ENCODE measurements at regions not wholly inside any gene's neighbourhood (a gene's known extent, or its start where the extent isn't known, plus 50 kb on each side); places are given as distances from the start of the nearest gene placed in this dataset.

DNA sequence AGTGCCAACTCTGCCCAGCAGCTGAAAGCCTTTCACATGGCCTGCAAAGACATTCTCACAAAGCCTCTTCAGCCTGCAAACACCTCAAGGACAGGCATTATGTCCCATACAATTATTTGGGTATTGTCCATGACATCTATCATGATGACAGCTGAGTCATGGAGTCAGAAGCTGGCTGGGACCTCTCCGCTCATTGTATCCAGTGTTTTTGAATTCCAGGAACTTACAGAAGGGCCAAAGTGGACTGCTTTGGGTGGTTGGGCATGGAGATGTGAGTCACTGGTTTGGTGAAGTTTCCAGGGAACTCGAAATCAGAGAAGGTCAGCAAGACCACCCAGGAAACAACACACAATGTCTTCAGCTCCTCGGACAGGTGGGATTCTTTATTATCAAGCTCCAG lies 188.6 kb upstream of the CCL2 start:
- TF ChIP-seq POLR2A (IDR thresholded peaks at IDR 0.05), result no peak
- TF ChIP-seq, protein P1, sequence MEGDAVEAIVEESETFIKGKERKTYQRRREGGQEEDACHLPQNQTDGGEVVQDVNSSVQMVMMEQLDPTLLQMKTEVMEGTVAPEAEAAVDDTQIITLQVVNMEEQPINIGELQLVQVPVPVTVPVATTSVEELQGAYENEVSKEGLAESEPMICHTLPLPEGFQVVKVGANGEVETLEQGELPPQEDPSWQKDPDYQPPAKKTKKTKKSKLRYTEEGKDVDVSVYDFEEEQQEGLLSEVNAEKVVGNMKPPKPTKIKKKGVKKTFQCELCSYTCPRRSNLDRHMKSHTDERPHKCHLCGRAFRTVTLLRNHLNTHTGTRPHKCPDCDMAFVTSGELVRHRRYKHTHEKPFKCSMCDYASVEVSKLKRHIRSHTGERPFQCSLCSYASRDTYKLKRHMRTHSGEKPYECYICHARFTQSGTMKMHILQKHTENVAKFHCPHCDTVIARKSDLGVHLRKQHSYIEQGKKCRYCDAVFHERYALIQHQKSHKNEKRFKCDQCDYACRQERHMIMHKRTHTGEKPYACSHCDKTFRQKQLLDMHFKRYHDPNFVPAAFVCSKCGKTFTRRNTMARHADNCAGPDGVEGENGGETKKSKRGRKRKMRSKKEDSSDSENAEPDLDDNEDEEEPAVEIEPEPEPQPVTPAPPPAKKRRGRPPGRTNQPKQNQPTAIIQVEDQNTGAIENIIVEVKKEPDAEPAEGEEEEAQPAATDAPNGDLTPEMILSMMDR (IDR thresholded peaks at IDR 0.05), result no peak

Data from testis (tissue), 2 donors.